ENCODE measurements at regions not wholly inside any gene's neighbourhood (a gene's known extent, or its start where the extent isn't known, plus 50 kb on each side); places are given as distances from the start of the nearest gene placed in this dataset.

DNA sequence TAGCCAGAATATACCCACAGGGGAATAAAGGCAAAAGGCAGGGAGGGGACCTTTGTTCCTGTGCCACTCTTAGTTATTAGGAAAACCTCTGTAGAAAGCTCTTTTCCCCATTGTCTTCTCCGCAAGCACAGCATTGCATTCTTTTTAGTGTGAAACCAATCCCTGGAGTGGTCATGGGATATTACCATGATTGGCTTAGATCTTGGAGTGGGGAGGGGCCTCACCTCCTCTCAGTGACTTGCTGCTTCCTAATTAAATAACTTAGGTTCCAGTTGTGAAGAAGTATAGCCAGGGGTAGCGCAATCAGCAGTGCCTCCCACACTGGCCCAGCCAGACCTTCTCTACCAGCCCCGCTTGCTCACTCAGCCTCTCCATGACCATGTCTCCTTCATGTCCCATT is 49.9 kb upstream of the AFF3 start:
- no peak for DNase-seq

Data from NCI-H82 (cell line).